ENCODE measurements at regions not wholly inside any gene's neighbourhood (a gene's known extent, or its start where the extent isn't known, plus 50 kb on each side); places are given as distances from the start of the nearest gene placed in this dataset.

DNA sequence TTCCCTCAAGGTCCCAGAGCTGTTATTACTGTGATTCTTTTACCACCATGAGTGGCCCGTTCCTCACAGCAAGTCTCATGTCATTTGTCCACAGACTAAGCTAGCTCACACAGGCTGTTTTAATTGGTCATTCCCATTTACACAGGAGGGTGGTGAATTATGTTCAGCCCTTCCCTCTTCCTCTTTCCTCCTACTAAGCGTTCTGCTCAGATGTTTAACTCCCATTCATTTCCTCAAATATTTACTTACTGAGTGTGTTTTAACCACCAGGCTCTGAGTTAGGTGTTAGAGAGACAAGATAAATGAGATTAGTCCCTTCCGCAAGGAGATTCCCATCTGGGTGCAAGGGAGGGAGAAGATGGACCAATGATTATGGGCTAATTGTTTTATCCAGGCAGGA is 403.6 kb upstream of the ACVR2A start:
- BruUV-seq (replicated peaks): no TSS peak
- no peaks in the 10 kb centered on the region for H4K20me1 ChIP-seq (ENCODE audit: insufficient read depth)
- no peaks in the 10 kb centered on the region for H3K9me3 ChIP-seq (ENCODE audit: control insufficient read depth in 1 of 2, insufficient read depth in 1 of 2, low read depth in 1 of 2, low read length in 2 of 2)
- H3K27me3 ChIP-seq (ENCODE audit: insufficient read depth, low read length): no peaks in the 10 kb centered on the region
- TF ChIP-seq REST (IDR thresholded peaks at IDR 0.05; ENCODE audit: low read depth) (no peak), CBX3 (IDR thresholded peaks at IDR 0.05; ENCODE audit: low read depth) (no peak), ELF1 (IDR thresholded peaks at IDR 0.05; ENCODE audit: borderline replicate concordance, low read depth) (no peak), CEBPB (IDR thresholded peaks at IDR 0.05; ENCODE audit: low read depth) (no peak), EZH2 (IDR thresholded peaks at IDR 0.05) (no peak), FOSL1 (IDR thresholded peaks at IDR 0.05; ENCODE audit: low read depth) (no peak), TCF7L2 (IDR thresholded peaks at IDR 0.05; ENCODE audit: borderline replicate concordance, extremely low read depth, insufficient read depth, insufficient read length) (no peak), ZFX (IDR thresholded peaks at IDR 0.05) (no peak), ZNF274 (IDR thresholded peaks at IDR 0.05; ENCODE audit: low read depth, low read length) (no peak), MAX (IDR thresholded peaks at IDR 0.05) (no peak), POLR2A (IDR thresholded peaks at IDR 0.05; ENCODE audit: borderline replicate concordance, extremely low read depth, insufficient read depth, insufficient read length) (no peak), ZBTB33 (IDR thresholded peaks at IDR 0.05; ENCODE audit: extremely low read depth, insufficient replicate concordance, low read length) (no peak), SIN3A (IDR thresholded peaks at IDR 0.05; ENCODE audit: low read depth) (no peak), SP1 (IDR thresholded peaks at IDR 0.05; ENCODE audit: low read depth) (no peak), JUND (IDR thresholded peaks at IDR 0.05) (no peak), CTCF (IDR thresholded peaks at IDR 0.05 in 2 of 3, conservative IDR thresholded peaks at IDR 0.05 in 1 of 3; ENCODE audit: borderline replicate concordance in 1 of 3, insufficient read depth in 1 of 3, low read depth in 2 of 3, low read length in 2 of 3) (no peak), RAD21 (IDR thresholded peaks at IDR 0.05; ENCODE audit: low read depth) (no peak), POLR2AphosphoS5 (IDR thresholded peaks at IDR 0.05; ENCODE audit: low read depth, low read length) (no peak), EZH2phosphoT487 (IDR thresholded peaks at IDR 0.05; ENCODE audit: borderline replicate concordance) (no peak)
- no peaks in the 10 kb centered on the region for H3K79me2 ChIP-seq (ENCODE audit: insufficient read depth, low read length)
- H3K9ac ChIP-seq (ENCODE audit: low read length): no peak overlapping the region
- no peak overlapping the region for H2AFZ ChIP-seq (ENCODE audit: low read depth, low read length, poor library complexity, severe bottlenecking)
- ChIA-PET CTCF (no interaction called here), POLR2A (no interaction called here), RAD21 (ENCODE audit: low non-redundant PET in 1 of 2, low total read pairs in 2 of 2, uncharacterized antibody in 2 of 2, unreplicated experiment in 2 of 2) (no interaction called here)
- intact Hi-C loops (cut with micrococcal nuclease): no loop called here
- no peaks in the 10 kb centered on the region for H3K36me3 ChIP-seq (ENCODE audit: control insufficient read depth in 1 of 2, insufficient read depth in 2 of 2, low read length in 2 of 2)
- ATAC-seq (no peak), DNase-seq (ENCODE audit: low read depth, low spot score) (no peak)
- H3K4me3 ChIP-seq (replicated peaks in 1 of 2; ENCODE audit: low read depth in 1 of 2, low read length in 2 of 2): no peak overlapping the region
- H3K4me1 ChIP-seq (ENCODE audit: control insufficient read depth in 1 of 2, insufficient read depth in 2 of 2, low read length in 2 of 2): no peaks in the 10 kb centered on the region
- no peak overlapping the region for H3K27ac ChIP-seq (ENCODE audit: low read depth, low read length)
- H3K4me2 ChIP-seq (ENCODE audit: low read length): no peak overlapping the region
- no peaks in the 10 kb centered on the region for H3K9me2 ChIP-seq (ENCODE audit: insufficient read depth)
